ENCODE measurements at regions not wholly inside any gene's neighbourhood (a gene's known extent, or its start where the extent isn't known, plus 50 kb on each side); places are given as distances from the start of the nearest gene placed in this dataset.

DNA sequence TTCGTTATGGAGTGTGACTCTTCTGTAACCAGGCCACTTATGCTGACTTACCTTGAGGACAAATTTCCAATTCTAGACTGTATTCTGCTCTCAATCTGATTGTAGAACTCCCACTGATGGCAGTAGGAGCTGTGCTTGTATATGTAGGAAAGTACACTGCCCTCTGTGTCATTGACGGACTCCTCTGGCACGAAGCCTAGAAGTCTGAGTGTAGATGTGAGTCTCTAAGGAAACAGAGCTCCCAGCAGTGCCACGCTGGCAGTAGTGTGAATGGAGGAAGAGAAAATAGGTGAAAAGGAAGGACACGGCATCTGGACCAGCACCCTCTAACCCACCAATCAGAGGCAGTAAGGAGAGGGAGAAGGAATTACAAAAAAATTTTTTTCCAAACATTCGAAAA is 130.4 kb upstream of the ADGRL2 start:
- TF ChIP-seq, protein P1, sequence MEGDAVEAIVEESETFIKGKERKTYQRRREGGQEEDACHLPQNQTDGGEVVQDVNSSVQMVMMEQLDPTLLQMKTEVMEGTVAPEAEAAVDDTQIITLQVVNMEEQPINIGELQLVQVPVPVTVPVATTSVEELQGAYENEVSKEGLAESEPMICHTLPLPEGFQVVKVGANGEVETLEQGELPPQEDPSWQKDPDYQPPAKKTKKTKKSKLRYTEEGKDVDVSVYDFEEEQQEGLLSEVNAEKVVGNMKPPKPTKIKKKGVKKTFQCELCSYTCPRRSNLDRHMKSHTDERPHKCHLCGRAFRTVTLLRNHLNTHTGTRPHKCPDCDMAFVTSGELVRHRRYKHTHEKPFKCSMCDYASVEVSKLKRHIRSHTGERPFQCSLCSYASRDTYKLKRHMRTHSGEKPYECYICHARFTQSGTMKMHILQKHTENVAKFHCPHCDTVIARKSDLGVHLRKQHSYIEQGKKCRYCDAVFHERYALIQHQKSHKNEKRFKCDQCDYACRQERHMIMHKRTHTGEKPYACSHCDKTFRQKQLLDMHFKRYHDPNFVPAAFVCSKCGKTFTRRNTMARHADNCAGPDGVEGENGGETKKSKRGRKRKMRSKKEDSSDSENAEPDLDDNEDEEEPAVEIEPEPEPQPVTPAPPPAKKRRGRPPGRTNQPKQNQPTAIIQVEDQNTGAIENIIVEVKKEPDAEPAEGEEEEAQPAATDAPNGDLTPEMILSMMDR (IDR thresholded peaks at IDR 0.05), result no peak
- TF ChIP-seq POLR2A (IDR thresholded peaks at IDR 0.05) (no peak), POLR2AphosphoS5 (IDR thresholded peaks at IDR 0.05) (no peak)

Data from sigmoid colon (tissue), 4 donors.